NCI-H128 (cell line): ENCODE measurements at regions not wholly inside any gene's neighbourhood (a gene's known extent, or its start where the extent isn't known, plus 50 kb on each side); places are given as distances from the start of the nearest gene placed in this dataset.
"Not testable (repeated sequence)": the region's sequence is repeated elsewhere in the genome, so short reads cannot be mapped to it uniquely, and the experiment has no call there.

Source experiments
- DNase-seq: peaks from one replicate; lab custom pipeline; 2025; ENCODE audit not compliant: unreplicated experiment; lab: John Stamatoyannopoulos, UW

- DNase-seq = no peak
These were observed 488.4 kb downstream of the PREX1 start for GRCh38 chr20:48339190-48339985.

GRCh38 chr20:48338717-48339116 is 489.1 kb downstream of the PREX1 start:
- DNase-seq = no peak

- DNase-seq = no peak
These were observed 491.2 kb downstream of the PREX1 start for GRCh38 chr20:48336597-48336996.

GRCh38 chr20:48335308-48336050 is 492.3 kb downstream of the PREX1 start:
- DNase-seq = no peak

DNA sequence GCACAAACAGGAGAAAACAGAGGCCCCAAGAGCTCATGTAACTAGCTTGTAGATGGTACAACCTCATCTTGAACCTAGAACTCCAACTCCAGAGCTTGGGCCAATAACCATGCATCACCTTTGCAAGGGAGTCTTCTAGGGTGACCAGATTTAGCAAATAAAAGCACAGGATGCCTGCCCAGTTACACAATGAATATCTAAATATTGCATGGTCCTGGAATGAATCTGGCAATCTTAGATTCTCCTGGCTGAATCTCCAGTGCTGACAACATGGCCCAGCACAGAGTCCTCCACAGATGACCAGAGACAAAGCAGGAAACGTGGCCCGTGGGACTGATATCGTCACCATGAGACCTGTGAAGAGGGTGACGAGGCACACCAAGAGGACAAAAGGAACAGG is 494.1 kb downstream of the PREX1 start:
- no peak for DNase-seq

DNA sequence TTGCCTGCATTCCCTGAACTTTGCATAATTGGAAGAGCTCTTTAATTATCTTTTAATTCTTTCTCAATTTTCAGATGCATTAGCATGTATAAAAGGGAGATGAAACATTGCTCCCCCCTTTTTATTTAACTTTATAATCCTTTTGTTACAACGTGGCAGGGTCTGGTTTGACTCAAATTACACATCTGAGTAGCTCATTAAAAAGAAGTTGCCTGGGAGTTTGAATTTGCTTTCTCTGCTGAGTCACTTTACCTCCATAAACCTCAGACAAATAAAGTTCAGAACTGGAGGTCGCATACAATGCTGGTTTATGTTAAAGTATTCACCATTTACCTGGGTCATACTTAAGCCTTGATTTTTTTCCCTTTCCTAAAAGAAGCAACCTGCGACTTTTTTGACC is 495.2 kb downstream of the PREX1 start:
- no peak for DNase-seq

DNA sequence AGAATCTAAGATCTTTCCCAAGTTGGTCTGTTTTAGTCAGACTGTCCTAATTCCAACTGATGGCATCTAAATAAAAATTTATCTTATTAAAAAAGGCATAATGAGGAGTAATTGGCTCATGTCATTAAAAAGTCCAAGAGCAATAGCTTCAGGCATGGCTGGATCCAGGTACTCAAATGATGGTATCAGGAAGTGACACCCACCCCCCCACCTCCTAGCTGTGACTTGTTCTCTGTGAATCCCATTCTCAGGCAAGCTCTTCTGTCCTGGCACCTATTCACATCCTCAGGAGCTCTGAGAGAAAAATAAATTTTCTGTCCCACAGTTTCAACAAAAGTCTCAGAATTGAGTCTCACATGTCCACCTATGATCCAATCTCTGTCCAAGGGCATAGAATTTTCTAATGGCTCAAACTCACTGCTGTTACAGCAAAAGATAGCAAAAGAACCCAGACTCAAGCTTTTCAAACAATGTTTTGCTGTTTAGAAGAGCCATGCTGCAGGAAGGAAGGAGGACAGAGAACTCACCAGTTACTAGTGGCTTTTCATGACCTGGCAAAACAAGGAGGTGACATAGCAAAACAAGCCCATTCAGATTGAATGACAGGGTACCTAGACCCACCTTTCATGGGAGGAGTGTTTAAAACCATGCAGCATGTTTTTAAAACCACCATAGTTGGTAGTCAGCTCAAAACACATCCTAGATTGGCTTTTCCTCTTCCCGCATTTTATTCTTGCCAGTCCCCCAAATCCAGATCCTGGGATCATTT is 496.1 kb downstream of the PREX1 start:
- DNase-seq = no peak

GRCh38 chr20:48329676-48330664 is 497.8 kb downstream of the PREX1 start:
- no peak for DNase-seq

DNA sequence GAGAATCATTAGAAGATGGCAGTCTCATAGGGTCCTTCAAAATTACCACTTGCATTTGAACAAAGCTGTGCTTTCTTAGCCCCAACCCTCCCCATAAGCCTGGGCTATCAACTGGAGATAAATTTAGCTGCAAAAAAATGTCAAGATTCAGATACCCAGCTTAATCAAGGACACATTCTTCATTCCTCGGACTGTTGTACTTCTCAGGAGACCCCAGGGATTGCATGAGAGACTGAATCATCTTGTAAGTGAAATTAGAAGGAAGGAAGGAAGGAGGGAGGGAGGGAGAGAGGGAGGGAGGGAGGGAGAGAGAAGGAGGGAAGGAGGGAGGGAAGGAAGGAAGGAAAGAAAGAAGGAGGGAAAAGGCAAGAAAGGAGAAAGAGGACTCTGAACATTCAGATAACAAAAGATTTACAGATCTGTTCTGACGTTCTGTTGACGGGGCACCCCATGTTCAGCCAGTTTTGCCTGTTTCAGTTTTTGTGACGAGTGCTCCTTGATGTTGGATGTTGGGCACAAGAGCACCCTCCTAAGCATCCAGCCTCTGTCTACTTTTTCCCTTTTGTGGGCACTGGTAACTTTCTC is 498.7 kb downstream of the PREX1 start:
- no peak for DNase-seq

DNA sequence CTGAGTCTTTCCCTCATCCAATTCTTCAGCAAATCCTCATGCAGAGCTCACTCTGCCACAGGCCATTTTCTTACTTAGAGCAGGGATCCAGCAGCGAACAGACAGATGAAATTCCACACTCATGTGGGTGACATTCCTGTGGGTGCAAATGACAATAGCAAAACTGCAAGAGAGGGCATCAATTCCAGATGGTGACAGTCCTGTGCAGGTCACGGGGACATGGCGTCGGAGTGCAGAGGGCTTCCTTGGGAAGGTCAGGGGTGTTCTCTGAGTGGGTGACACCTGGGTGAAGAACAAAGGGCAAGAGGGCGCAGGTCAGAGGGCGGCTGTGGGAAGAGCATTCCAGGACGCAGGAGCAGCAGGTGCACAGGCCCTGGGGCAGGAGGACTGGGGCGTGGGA is 500.0 kb downstream of the PREX1 start:
- not testable (repeated sequence) for DNase-seq

GRCh38 chr20:48326868-48327267 is 500.9 kb downstream of the PREX1 start:
- no peak for DNase-seq

GRCh38 chr20:48326434-48326691 is 501.4 kb downstream of the PREX1 start:
- no peak for DNase-seq

DNA sequence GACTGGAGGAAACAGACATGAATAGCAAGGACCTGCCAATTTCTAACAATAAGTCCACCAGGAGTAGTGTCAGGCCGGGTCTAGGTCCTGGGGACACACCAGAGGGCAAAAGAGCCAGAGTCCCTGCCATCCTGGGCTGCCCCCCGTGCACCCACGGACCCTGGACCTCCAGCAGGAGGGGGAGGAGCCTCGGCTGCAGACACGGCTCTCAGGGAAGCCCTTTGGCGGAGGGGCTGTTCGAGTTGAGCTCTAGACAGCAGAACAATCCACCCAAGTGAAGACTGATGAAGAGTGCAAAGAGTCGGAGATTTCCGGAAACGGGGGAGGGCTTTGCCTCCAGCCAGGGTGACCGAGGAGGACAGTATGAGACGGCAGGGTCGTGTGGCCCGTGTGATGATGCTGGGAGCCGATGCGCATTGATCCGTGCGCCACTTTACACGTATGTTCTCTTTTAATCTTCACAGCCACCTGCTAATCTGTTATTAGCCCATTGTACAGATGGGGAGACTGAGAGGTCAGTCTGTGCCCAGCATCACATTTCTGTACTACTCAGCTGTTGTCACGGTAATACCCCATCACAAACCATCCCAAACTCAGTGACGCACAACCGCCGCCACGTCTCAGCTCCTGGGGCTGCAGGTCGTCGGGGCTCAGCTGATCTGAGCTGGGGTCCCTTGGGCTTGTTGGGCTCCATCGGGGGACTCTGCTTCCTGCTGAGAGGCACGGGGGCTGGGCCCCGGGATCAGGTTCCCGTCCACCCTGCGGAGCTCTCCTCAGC is 502.0 kb downstream of the PREX1 start:
- DNase-seq = no peak

GRCh38 chr20:48324744-48325143 is 503.1 kb downstream of the PREX1 start:
- DNase-seq = no peak

DNA sequence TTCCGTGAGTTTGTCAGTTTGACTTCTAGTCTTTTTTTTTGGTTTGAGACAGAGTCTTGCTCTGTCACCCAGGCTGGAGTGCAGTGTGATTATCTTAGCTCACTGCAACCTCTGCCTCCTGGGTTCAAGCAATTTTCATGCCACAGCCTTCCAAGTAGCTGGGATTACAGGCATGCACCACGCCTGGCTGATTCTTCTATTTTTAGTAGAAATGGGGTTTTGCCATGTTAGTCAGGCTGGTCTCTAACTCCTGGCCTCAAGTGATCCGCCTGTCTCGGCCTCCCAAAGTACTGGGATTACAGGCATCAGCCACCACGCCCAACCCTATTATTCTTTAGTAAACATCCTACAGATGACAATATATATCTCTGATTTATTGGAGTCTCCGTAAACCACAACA is 506.5 kb downstream of the PREX1 start:
- no peak for DNase-seq

DNA sequence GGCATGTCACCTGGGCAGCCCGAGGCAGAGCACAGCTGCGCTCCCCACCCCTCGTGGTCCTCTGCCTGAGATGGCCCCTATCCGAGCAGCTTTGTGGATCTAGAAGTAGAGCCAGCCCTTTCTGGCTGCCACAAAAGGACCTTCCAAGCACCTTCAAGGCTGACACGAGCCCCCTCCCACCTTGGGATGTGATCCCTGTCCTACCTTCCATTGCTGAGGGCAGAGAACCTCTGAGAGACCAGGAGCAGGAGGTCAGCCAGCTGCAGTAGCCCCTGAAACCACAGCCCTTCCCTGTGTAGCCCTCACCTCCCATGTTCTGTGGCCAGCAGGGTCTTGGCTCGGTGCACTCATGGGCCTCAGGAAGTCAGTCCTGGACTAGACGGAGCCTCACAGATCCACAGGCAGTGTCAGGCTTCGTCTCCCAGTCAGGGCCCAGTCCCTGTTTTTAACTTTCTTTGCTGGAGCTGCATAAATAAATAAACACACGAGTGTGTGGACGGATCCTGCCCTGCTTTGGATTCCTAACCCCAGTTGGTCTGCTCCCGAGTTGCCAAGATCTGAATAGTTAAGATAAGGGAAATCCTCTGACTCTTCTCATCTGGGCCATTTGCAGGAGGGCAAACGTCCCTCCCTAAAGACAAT is 507.7 kb downstream of the PREX1 start:
- DNase-seq = no peak

- DNase-seq = no peak
These were observed 510.2 kb downstream of the PREX1 start for GRCh38 chr20:48317578-48317977.

DNA sequence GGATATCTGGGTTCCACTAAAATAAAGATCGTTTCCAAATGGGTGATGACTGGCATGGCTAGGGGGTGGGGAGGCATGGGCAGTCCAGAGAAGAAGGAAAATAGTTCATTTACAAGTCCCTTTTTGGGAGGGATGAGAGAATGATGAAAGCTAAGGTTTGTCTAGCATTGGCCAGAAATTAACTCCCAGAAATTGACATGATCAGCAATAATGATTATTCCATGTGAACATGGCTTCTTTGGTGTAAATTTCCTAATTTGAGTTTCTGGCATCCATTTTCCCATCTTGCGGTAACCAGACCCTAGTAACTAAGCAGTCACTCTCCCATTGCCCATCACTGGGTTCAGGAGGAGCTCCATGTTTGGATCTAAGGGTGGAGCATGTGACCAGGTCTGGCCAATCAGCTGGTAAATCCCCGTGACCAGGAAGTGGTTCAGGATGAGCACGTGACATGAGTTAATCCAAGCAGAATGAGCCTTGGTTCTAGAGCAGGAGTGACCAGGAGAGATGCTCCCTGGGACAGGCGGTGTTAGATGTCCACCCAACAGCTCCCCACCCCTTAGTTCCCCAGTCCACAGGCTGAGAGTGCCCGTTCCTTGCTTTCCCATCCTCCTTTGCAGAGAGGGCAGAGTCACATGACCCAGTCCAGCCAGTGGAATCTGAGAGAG is 512.7 kb downstream of the PREX1 start:
- DNase-seq = no peak

- DNase-seq = no peak
These were observed 514.5 kb downstream of the PREX1 start for GRCh38 chr20:48313324-48313723.
